ENCODE measurements at regions not wholly inside any gene's neighbourhood (a gene's known extent, or its start where the extent isn't known, plus 50 kb on each side); places are given as distances from the start of the nearest gene placed in this dataset.

GRCh38 chr5:30878296-30878695 lies 315.2 kb upstream of the CDH6 start:
- TF ChIP-seq, protein P1, sequence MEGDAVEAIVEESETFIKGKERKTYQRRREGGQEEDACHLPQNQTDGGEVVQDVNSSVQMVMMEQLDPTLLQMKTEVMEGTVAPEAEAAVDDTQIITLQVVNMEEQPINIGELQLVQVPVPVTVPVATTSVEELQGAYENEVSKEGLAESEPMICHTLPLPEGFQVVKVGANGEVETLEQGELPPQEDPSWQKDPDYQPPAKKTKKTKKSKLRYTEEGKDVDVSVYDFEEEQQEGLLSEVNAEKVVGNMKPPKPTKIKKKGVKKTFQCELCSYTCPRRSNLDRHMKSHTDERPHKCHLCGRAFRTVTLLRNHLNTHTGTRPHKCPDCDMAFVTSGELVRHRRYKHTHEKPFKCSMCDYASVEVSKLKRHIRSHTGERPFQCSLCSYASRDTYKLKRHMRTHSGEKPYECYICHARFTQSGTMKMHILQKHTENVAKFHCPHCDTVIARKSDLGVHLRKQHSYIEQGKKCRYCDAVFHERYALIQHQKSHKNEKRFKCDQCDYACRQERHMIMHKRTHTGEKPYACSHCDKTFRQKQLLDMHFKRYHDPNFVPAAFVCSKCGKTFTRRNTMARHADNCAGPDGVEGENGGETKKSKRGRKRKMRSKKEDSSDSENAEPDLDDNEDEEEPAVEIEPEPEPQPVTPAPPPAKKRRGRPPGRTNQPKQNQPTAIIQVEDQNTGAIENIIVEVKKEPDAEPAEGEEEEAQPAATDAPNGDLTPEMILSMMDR (IDR thresholded peaks at IDR 0.05), result no peak
- no peak for TF ChIP-seq POLR2AphosphoS5 (IDR thresholded peaks at IDR 0.05)
- TF ChIP-seq POLR2A (IDR thresholded peaks at IDR 0.05), result no peak

All from prostate gland (tissue), 2 donors.